Gastrocnemius medialis (tissue), 4 donors: ENCODE measurements at regions not wholly inside any gene's neighbourhood (a gene's known extent, or its start where the extent isn't known, plus 50 kb on each side); places are given as distances from the start of the nearest gene placed in this dataset.

Experiments
- ATAC-seq, 2 donors: fragments of 150-250 bp; one replicate each; pipeline ENCODE4 v1.9.1; 2016
- DNase-seq, 2 donors: peaks; one replicate each; pipeline ENCODE4 v3.0.0-alpha.2; 2019
- H3K27ac ChIP-seq, 4 donors: fragments of 200-600 bp; sonication (generic); 1 replicate in 1 of 4; 2 replicates in 3 of 4; pipeline ENCODE4 v1.5.1; 2016 to 2018; ENCODE audit warnings: mild to moderate bottlenecking in 2 of 4, moderate library complexity in 1 of 4
- H3K27me3 ChIP-seq, 3 donors: fragments of 200-600 bp; sonication (generic) in 2 of 3; 1 replicate in 1 of 3; 2 replicates in 2 of 3; pipeline versions ENCODE4 v1.5.1 to v1.6.0; 2016 to 2019; ENCODE audit warnings: mild to moderate bottlenecking in 1 of 3, moderate library complexity in 1 of 3
- H3K36me3 ChIP-seq, 2 donors: fragments of 200-600 bp; sonication (generic) in 1 of 2; one replicate each; pipeline ENCODE4 v1.5.1; 2017 to 2018
- H3K4me1 ChIP-seq, 2 donors: fragments of 200-600 bp; sonication (generic) in 1 of 2; one replicate each; pipeline ENCODE4 v1.5.1; 2016 to 2017; ENCODE audit warnings: mild to moderate bottlenecking in 2 of 2
- H3K4me3 ChIP-seq, 4 donors: fragments of 200-600 bp; sonication (generic) in 3 of 4; 1 replicate in 1 of 4; 2 replicates in 3 of 4; pipeline ENCODE4 v1.5.1; 2016 to 2019; ENCODE audit warnings: mild to moderate bottlenecking in 2 of 4
- H3K9me3 ChIP-seq, 3 donors: fragments of 200-600 bp; sonication (generic) in 2 of 3; 1 replicate in 1 of 3; 2 replicates in 2 of 3; pipeline ENCODE4 v1.5.1; 2016 to 2019
- POLR2A ChIP-seq, 2 donors: fragments of 450-650 bp; IDR thresholded peaks; one replicate each; pipeline ENCODE4 v1.6.1; 2017; ENCODE audit warnings: antibody characterized with exemption in 2 of 2, mild to moderate bottlenecking in 2 of 2, moderate library complexity in 2 of 2
- in situ Hi-C, 4 donors: fragments of 200-750 bp; cut with MboI; loops; one replicate each; pipeline versions ENCODE4 v1.15.0 to v1.8.0; 2017; ENCODE audit warnings: low sequenced_read_pairs in 4 of 4
- intact Hi-C: fragments of 100-400 bp; cut with DNase I; formaldehyde crosslinking; loops from one replicate; pipeline ENCODE4 v1.15.1; 2023; ENCODE audit warnings: low total_unique reads
- TF ChIP-seq, protein P1 (sequence below), 5 experiments: fragments of 450-650 bp in 3 of 5; fragments of 200-600 bp in 2 of 5; sonication (generic) in 2 of 5; IDR thresholded peaks in 4 of 5; conservative IDR thresholded peaks in 1 of 5; 1 replicate in 4 of 5; 2 replicates in 1 of 5; pipeline ENCODE4 v1.5.1; 2016 to 2019; ENCODE audit warnings: antibody characterized with exemption in 5 of 5, mild to moderate bottlenecking in 3 of 5, moderate library complexity in 3 of 5

DNA sequence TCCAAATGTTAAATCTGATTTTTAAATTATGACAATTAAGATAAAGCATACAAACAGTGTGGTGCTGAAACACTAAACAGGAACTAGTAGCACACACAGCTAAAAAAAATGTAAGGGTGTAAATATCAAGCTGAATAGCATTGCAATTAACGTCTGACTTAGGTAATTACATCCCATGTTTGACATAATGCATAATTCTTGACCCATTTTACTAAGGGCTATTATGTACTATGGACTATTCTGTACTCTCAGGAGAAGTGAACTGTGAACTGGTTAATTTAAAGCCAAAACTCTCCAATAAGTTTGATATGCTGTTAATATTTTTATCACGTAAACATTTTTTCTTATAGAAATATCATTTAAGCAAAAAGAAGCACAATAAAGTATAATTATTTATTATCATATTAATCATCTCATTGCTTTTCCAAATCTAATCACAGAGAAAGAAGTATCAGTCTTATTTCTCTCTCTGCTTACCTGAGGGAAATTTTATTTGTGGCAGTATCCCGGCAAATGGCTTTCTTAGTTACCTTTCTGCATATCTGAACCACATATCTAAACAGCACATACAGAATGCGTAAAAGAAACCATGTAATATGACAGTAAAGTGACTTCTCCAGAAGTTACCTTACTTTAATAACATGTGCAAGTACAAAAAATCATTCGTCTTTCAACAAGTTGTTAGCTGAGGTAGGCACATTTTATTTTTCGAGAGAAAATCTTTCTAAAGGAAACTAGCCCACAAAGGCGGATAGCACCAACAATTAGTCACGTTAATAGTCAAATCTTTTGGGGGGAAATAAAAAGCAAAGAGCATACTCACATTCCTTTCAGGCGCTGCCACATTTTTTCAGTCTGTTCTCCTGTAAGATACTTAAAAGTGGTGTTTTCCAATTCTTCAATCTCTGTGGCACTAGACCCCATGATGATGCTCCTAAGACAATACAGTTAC is 94.9 kb upstream of the PDE1A start:
- no peaks in the 10 kb centered on the region for H3K4me1 ChIP-seq
- DNase-seq = no peak
- H3K27ac ChIP-seq = no peak overlapping the region
- TF ChIP-seq POLR2A (IDR thresholded peaks at IDR 0.05) = no peak
- ATAC-seq = no peak
- no peak overlapping the region for H3K4me3 ChIP-seq
- no peaks in the 10 kb centered on the region for H3K9me3 ChIP-seq
- in situ Hi-C loops = no loop called here
- intact Hi-C loops = no loop called here
- no peaks in the 10 kb centered on the region for H3K27me3 ChIP-seq
- no peaks in the 10 kb centered on the region for H3K36me3 ChIP-seq

DNA sequence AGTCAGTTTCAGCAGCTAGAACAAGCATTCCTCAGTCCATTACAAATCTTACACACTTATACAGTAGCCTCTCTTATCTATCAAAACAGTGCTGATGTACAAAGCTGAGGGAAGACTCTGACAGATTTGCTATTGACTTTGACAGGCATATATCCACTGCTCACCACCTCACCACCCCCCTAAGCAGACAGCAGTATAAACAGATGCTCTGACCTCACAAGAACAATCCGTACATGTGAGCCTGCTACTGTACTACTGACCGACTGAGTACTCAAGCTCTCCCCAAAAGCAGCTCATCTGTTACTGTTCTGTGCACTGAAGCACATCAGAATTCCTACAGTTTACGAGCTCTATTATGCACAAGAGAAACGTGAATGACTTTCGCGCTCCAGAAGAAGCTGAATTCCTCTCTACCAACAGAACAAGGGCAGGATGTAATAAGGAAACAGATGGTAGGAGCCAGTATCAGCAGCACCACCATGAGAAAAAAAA is 95.6 kb upstream of the PDE1A start:
- H3K36me3 ChIP-seq = no peaks in the 10 kb centered on the region
- H3K4me1 ChIP-seq = no peaks in the 10 kb centered on the region
- TF ChIP-seq, protein P1, sequence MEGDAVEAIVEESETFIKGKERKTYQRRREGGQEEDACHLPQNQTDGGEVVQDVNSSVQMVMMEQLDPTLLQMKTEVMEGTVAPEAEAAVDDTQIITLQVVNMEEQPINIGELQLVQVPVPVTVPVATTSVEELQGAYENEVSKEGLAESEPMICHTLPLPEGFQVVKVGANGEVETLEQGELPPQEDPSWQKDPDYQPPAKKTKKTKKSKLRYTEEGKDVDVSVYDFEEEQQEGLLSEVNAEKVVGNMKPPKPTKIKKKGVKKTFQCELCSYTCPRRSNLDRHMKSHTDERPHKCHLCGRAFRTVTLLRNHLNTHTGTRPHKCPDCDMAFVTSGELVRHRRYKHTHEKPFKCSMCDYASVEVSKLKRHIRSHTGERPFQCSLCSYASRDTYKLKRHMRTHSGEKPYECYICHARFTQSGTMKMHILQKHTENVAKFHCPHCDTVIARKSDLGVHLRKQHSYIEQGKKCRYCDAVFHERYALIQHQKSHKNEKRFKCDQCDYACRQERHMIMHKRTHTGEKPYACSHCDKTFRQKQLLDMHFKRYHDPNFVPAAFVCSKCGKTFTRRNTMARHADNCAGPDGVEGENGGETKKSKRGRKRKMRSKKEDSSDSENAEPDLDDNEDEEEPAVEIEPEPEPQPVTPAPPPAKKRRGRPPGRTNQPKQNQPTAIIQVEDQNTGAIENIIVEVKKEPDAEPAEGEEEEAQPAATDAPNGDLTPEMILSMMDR (IDR thresholded peaks at IDR 0.05 in 4 of 5, conservative IDR thresholded peaks at IDR 0.05 in 1 of 5) = no peak
- no peak for TF ChIP-seq POLR2A (IDR thresholded peaks at IDR 0.05)
- DNase-seq (no peak), ATAC-seq (no peak)
- intact Hi-C loops (no loop called here), in situ Hi-C loops (no loop called here)
- no peak overlapping the region for H3K27ac ChIP-seq
- H3K9me3 ChIP-seq = no peaks in the 10 kb centered on the region
- no peaks in the 10 kb centered on the region for H3K27me3 ChIP-seq
- H3K4me3 ChIP-seq = peak overlapping the region in 2 of 4 donors; percentile 3 to 18

DNA sequence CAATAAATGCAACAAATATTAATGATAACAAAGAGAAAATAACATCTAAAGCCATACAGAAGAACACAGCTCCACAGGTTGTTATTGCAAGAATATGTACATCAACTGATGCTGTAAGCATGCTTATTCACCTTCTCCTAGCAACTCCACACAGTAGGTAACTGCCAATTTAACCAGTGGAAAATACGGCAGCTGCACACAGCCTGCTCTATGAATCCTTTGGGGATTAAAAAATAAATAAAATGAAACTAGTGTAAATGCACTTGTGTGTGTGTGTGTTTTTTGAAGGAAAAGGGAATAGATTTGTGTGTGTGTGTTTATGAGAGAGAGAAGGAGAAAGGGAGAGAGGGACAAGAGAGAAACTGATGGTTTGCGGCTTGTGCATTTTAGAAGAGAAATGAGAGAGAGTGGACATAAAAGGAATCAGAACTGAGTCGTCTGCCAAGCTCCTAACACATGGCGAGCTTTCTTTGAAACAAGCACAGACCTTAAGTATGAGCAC is 96.2 kb upstream of the PDE1A start:
- Histone ChIP-seq H3K27ac (no peak overlapping the region), H3K4me1 (no peaks in the 10 kb centered on the region), H3K36me3 (no peaks in the 10 kb centered on the region), H3K27me3 (no peaks in the 10 kb centered on the region), H3K4me3 (peak overlapping the region in 3 of 4 donors; percentile 3 to 18 (median 10)), H3K9me3 (no peaks in the 10 kb centered on the region)
- DNase-seq (no peak), ATAC-seq (no peak)
- in situ Hi-C loops = no loop called here
- TF ChIP-seq, protein P1 (IDR thresholded peaks at IDR 0.05 in 4 of 5, conservative IDR thresholded peaks at IDR 0.05 in 1 of 5) = no peak
- TF ChIP-seq POLR2A (IDR thresholded peaks at IDR 0.05) = no peak
- intact Hi-C loops = no loop called here

DNA sequence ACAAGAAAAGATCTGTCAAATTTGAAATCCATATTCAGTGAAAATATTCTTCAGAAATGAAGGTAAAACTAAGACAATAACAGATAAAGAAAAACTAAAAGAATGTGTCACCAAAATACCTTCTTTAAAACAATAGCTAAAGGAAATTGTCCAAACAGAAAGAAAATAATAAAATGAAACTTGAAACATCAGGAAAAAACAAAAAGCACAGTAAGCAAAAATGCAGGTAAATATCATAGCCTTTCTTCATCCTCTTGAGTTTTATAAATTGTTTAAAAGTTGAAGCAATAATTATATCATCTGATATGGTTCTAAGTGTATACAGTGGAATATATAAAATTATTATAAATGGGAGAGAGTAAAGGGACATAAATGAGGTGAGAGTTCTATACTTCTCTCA is 103.8 kb upstream of the PDE1A start:
- TF ChIP-seq, protein P1 (IDR thresholded peaks at IDR 0.05 in 4 of 5, conservative IDR thresholded peaks at IDR 0.05 in 1 of 5) = no peak
- TF ChIP-seq POLR2A (IDR thresholded peaks at IDR 0.05) = no peak
- H3K4me3 ChIP-seq = no peak overlapping the region
- in situ Hi-C loops (no loop called here), intact Hi-C loops (no loop called here)
- DNase-seq (no peak), ATAC-seq (no peak)
- no peaks in the 10 kb centered on the region for H3K9me3 ChIP-seq
- no peak overlapping the region for H3K27ac ChIP-seq
- no peaks in the 10 kb centered on the region for H3K27me3 ChIP-seq
- no peaks in the 10 kb centered on the region for H3K36me3 ChIP-seq
- no peaks in the 10 kb centered on the region for H3K4me1 ChIP-seq

DNA sequence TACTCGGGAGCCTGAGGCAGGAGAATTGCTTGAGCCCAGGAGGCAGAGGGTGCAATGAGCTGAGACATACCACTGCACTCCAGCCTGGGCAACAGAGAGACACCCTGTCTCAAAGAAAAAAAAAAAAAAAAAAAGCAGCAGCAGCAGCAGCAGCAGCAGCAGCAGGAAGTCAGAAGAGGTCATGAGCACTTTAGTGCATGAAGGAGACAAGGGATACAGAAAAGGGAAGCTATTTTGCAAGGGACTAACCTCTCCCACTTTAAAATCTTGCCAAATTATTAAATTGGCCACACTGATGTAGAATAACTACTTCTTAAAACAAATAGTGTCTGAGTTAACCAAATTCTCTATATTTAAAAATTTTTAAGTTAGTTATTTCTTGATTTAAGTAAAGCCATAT is 113.4 kb upstream of the PDE1A start:
- in situ Hi-C loops = no loop called here
- Histone ChIP-seq H3K9me3 (no peaks in the 10 kb centered on the region), H3K36me3 (no peaks in the 10 kb centered on the region), H3K4me1 (no peaks in the 10 kb centered on the region), H3K27ac (no peak overlapping the region), H3K27me3 (no peaks in the 10 kb centered on the region), H3K4me3 (no peak overlapping the region)
- no peak for ATAC-seq
- DNase-seq = no peak
- TF ChIP-seq, protein P1 (IDR thresholded peaks at IDR 0.05 in 4 of 5, conservative IDR thresholded peaks at IDR 0.05 in 1 of 5) = no peak
- no peak for TF ChIP-seq POLR2A (IDR thresholded peaks at IDR 0.05)
- intact Hi-C loops = no loop called here
